GM12874 (cell line): ENCODE measurements at regions not wholly inside any gene's neighbourhood (a gene's known extent, or its start where the extent isn't known, plus 50 kb on each side); places are given as distances from the start of the nearest gene placed in this dataset.

Experiments used
- CTCF ChIP-seq: IDR thresholded peaks from 2 replicates; pipeline ENCODE4 v1.5.1; 2011; ENCODE audit warnings: low read depth, mild to moderate bottlenecking, control low read depth, low read length, moderate library complexity; ENCODE audit not compliant: insufficient read depth

DNA sequence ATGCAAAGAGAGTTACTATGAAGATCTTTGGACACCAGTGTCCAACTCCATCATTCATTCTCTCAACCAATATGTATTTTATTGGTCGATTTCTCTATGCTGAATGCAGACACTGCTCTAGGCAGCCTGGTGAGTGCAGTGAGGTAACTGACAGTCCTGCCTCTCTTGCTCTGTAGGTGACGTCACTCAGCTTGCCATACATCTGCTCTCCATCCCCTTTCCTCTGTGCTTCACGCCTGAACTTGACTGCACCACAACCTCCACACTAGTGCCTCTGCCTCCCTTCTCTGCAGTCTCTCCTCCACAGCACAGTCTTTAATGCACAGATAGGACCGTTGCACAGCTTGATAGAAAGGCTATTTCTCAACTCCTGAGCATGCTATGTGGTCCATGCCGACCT lies 344.9 kb upstream of the NOCT start:
- TF ChIP-seq CTCF, result no peak

GRCh38 chr4:138669479-138670315 lies 345.9 kb upstream of the NOCT start:
- TF ChIP-seq CTCF, result no peak

DNA sequence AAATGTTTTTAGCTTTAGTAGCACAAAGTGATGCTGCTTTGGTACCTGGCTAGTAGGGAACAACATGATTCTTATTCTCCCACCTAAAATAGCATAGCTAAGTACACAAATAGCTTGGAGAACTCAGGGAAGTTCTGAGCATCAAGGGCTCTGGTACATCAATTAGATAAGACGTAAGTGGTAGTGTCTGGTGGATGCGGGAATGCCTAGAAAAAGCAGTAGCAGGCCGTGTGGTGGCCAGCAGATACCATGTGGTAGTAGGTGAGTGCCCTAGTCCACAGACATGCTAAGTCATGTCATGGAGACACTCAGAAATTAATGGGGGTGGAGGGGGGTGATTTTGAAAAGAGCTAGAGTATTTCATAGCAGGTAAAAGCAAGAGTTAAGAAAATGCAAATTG lies 347.3 kb upstream of the NOCT start:
- no peak for TF ChIP-seq CTCF

GRCh38 chr4:138666366-138666765 lies 349.2 kb upstream of the NOCT start:
- TF ChIP-seq CTCF, result no peak

- TF ChIP-seq CTCF, result no peak
Observed at GRCh38 chr4:138665851-138666250, 349.7 kb upstream of the NOCT start.

- no peak for TF ChIP-seq CTCF
Observed at GRCh38 chr4:138663883-138664282, 351.7 kb upstream of the NOCT start.

- TF ChIP-seq CTCF, result no peak
Observed at GRCh38 chr4:138659812-138660316, 355.7 kb upstream of the NOCT start.
